B cell (primary cell): ENCODE measurements at regions not wholly inside any gene's neighbourhood (a gene's known extent, or its start where the extent isn't known, plus 50 kb on each side); places are given as distances from the start of the nearest gene placed in this dataset.

Experiments
- EZH2 ChIP-seq: IDR thresholded peaks from 2 replicates; pipeline ENCODE4 v1.6.1; 2012; ENCODE audit warnings: borderline replicate concordance, low read depth, mild to moderate bottlenecking, moderate library complexity, low read length; ENCODE audit not compliant: insufficient read depth, poor library complexity, severe bottlenecking
- TF ChIP-seq, protein P1 (sequence below): fragments of 200-600 bp; IDR thresholded peaks from one replicate; pipeline ENCODE4 v1.8.0; 2022; ENCODE audit warnings: antibody characterized with exemption, mild to moderate bottlenecking

DNA sequence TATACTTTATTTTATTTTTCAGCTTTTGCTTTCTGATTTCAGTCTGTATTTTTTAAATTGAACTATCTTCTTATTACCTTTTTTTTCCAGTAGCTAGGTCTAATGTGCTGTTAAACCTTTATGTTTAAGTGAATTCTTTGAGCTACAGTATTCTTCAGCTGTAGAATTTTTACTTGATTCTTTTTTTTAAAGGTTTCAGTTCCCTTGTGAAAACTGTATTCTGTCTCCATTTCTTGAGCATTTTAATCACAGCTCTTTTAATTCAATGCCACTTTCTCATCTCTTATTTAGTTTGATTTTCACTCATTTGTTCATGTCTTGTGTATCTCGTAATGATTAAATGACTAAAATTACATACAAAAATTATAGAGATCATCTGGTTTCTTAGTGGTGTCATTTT lies 233.8 kb downstream of the MTRR start:
- no peak for TF ChIP-seq EZH2
- TF ChIP-seq, protein P1, sequence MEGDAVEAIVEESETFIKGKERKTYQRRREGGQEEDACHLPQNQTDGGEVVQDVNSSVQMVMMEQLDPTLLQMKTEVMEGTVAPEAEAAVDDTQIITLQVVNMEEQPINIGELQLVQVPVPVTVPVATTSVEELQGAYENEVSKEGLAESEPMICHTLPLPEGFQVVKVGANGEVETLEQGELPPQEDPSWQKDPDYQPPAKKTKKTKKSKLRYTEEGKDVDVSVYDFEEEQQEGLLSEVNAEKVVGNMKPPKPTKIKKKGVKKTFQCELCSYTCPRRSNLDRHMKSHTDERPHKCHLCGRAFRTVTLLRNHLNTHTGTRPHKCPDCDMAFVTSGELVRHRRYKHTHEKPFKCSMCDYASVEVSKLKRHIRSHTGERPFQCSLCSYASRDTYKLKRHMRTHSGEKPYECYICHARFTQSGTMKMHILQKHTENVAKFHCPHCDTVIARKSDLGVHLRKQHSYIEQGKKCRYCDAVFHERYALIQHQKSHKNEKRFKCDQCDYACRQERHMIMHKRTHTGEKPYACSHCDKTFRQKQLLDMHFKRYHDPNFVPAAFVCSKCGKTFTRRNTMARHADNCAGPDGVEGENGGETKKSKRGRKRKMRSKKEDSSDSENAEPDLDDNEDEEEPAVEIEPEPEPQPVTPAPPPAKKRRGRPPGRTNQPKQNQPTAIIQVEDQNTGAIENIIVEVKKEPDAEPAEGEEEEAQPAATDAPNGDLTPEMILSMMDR: no peak
